Liver (tissue), 8 donors: ENCODE measurements at regions not wholly inside any gene's neighbourhood (a gene's known extent, or its start where the extent isn't known, plus 50 kb on each side); places are given as distances from the start of the nearest gene placed in this dataset.

ENCODE experiments used
- DNase-seq: peaks from one replicate; pipeline ENCODE4 v3.0.0-alpha.2; 2017; ENCODE audit warnings: low spot score
- H3K27ac ChIP-seq, 2 donors: one replicate each; pipeline ENCODE4 v1.7.0; 2013; ENCODE audit warnings: inconsistent platforms in 2 of 2, low read length in 2 of 2, control low read depth in 1 of 2, low read depth in 1 of 2, mild to moderate bottlenecking in 1 of 2
- H3K27me3 ChIP-seq, 4 donors: one replicate each; pipeline versions ENCODE4 v1.6.1 to v1.7.0; 2013; ENCODE audit warnings: low read length in 3 of 4, inconsistent platforms in 1 of 4, mild to moderate bottlenecking in 1 of 4, moderate library complexity in 1 of 4; ENCODE audit not compliant: control insufficient read depth in 4 of 4, insufficient read depth in 4 of 4
- H3K36me3 ChIP-seq, 4 donors: one replicate each; pipeline versions ENCODE4 v1.6.1 to v1.7.0; 2013; ENCODE audit warnings: low read length in 3 of 4, mild to moderate bottlenecking in 3 of 4, low read depth in 1 of 4, moderate library complexity in 1 of 4; ENCODE audit not compliant: control insufficient read depth in 4 of 4, insufficient read depth in 3 of 4
- H3K4me1 ChIP-seq, 4 donors: one replicate each; pipeline versions ENCODE4 v1.6.1 to v1.7.0; 2013; ENCODE audit warnings: low read length in 3 of 4, mild to moderate bottlenecking in 3 of 4, moderate library complexity in 1 of 4; ENCODE audit not compliant: control insufficient read depth in 4 of 4, insufficient read depth in 4 of 4
- H3K4me3 ChIP-seq, 3 donors: one replicate each; pipeline versions ENCODE4 v1.6.1 to v1.7.0; 2013; ENCODE audit warnings: low read length in 3 of 3, control low read depth in 1 of 3, low read depth in 1 of 3, mild to moderate bottlenecking in 1 of 3
- H3K9ac ChIP-seq, 2 donors: one replicate each; pipeline ENCODE4 v1.7.0; 2013; ENCODE audit warnings: low read length in 2 of 2, mild to moderate bottlenecking in 2 of 2, moderate library complexity in 2 of 2, control low read depth in 1 of 2, low read depth in 1 of 2
- H3K9me3 ChIP-seq, 4 donors: one replicate each; pipeline versions ENCODE4 v1.6.1 to v1.7.0; 2013; ENCODE audit warnings: low read length in 3 of 4; ENCODE audit not compliant: control insufficient read depth in 4 of 4
- EGR1 ChIP-seq, 2 donors: IDR thresholded peaks; 2 replicates each; pipeline ENCODE4 v1.6.1; 2016 to 2018; ENCODE audit warnings: antibody characterized with exemption in 2 of 2, low read depth in 2 of 2
- FOXA1 ChIP-seq: IDR thresholded peaks from 2 replicates; pipeline ENCODE4 v1.6.1; 2016; ENCODE audit warnings: antibody characterized with exemption
- FOXA2 ChIP-seq: IDR thresholded peaks from 2 replicates; pipeline ENCODE4 v1.6.1; 2016; ENCODE audit warnings: antibody characterized with exemption
- HNF4A ChIP-seq, 2 donors: conservative IDR thresholded peaks; 2 replicates each; pipeline ENCODE4 v1.6.1; 2016; ENCODE audit warnings: antibody characterized with exemption in 2 of 2, mild to moderate bottlenecking in 2 of 2
- HNF4G ChIP-seq: IDR thresholded peaks from 2 replicates; pipeline ENCODE4 v1.6.1; 2016; ENCODE audit warnings: antibody characterized with exemption
- JUND ChIP-seq, 2 donors: IDR thresholded peaks; 2 replicates each; pipeline ENCODE4 v1.6.1; 2016; ENCODE audit warnings: antibody characterized with exemption in 2 of 2
- MAX ChIP-seq: IDR thresholded peaks from 2 replicates; pipeline ENCODE4 v1.6.1; 2016; ENCODE audit warnings: antibody characterized with exemption
- RAD21 ChIP-seq, 2 donors: IDR thresholded peaks; 2 replicates each; pipeline ENCODE4 v1.6.1; 2016; ENCODE audit warnings: antibody characterized with exemption in 2 of 2, mild to moderate bottlenecking in 2 of 2
- TAF1 ChIP-seq: conservative IDR thresholded peaks from 2 replicates; pipeline ENCODE4 v1.6.1; 2016; ENCODE audit warnings: antibody characterized with exemption, mild to moderate bottlenecking
- YY1 ChIP-seq: IDR thresholded peaks from 2 replicates; pipeline ENCODE4 v1.6.1; 2016; ENCODE audit warnings: antibody characterized with exemption, mild to moderate bottlenecking
- ZBTB33 ChIP-seq: IDR thresholded peaks from 2 replicates; pipeline ENCODE4 v1.6.1; 2016; ENCODE audit warnings: antibody characterized with exemption
- whole genome bisulfite sequencing: extraction: QIAGEN DNeasy Blood & Tissue Kit; methylation state at CpG from one replicate; pipeline ENCODE4 v1.1.7; 2013; 5-methylcytosine and 5-hydroxymethylcytosine counted together
- TF ChIP-seq, protein P1 (sequence below): IDR thresholded peaks from 2 replicates; pipeline ENCODE4 v1.6.1; 2016; ENCODE audit warnings: antibody characterized with exemption
- TF ChIP-seq, protein P2 (sequence below): fragments of 150-350 bp; IDR thresholded peaks from 2 replicates; pipeline ENCODE4 v1.5.1; 2017; ENCODE audit warnings: improper control_type of control experiment, low read depth, low read length; ENCODE audit not compliant: missing input control
- donor health status: healthy.
- donor health status: healthy.
- donor health status: healthy.
- donor health status: healthy.
- donor health status: healthy.

GRCh38 chr15:94703596-94703995 lies 472.2 kb downstream of the MCTP2 start:
- H3K4me3 ChIP-seq = no peak overlapping the region
- H3K9ac ChIP-seq = no peak overlapping the region
- H3K27ac ChIP-seq = no peak overlapping the region
- H3K36me3 ChIP-seq = no peaks in the 10 kb centered on the region
- no peak for DNase-seq
- no peak for TF ChIP-seq RAD21 (IDR thresholded peaks at IDR 0.05)
- TF ChIP-seq FOXA2 = no peak
- TF ChIP-seq TAF1 = no peak
- WGBS = 72% methylated on average over 3 of the region's 3 CpGs
- H3K4me1 ChIP-seq = no peaks in the 10 kb centered on the region
- H3K9me3 ChIP-seq = peaks cover 0 to 2% (median under 1%) of the 10 kb centered on the region in 4 donors
- peaks cover 0 to 2% (median 0%) of the 10 kb centered on the region in 4 donors for H3K27me3 ChIP-seq

- no peaks in the 10 kb centered on the region for H3K4me1 ChIP-seq
- no peaks in the 10 kb centered on the region for H3K36me3 ChIP-seq
- H3K4me3 ChIP-seq = no peak overlapping the region
- peaks cover 0 to 2% (median under 1%) of the 10 kb centered on the region in 4 donors for H3K9me3 ChIP-seq
- DNase-seq = no peak
- H3K9ac ChIP-seq = no peak overlapping the region
- TF ChIP-seq YY1 = no peak
- TF ChIP-seq, protein P1, sequence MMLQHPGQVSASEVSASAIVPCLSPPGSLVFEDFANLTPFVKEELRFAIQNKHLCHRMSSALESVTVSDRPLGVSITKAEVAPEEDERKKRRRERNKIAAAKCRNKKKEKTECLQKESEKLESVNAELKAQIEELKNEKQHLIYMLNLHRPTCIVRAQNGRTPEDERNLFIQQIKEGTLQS = no peak
- TF ChIP-seq FOXA1 = no peak
- peaks cover 0 to 2% (median 0%) of the 10 kb centered on the region in 4 donors for H3K27me3 ChIP-seq
- no peak overlapping the region for H3K27ac ChIP-seq
Observed at GRCh38 chr15:94704421-94704820, 473.1 kb downstream of the MCTP2 start.

GRCh38 chr15:94704946-94705345 lies 473.6 kb downstream of the MCTP2 start:
- H3K36me3 ChIP-seq = no peaks in the 10 kb centered on the region
- no peak for DNase-seq
- no peak overlapping the region for H3K9ac ChIP-seq
- TF ChIP-seq ZBTB33 = no peak
- no peak for TF ChIP-seq MAX
- TF ChIP-seq, protein P2, sequence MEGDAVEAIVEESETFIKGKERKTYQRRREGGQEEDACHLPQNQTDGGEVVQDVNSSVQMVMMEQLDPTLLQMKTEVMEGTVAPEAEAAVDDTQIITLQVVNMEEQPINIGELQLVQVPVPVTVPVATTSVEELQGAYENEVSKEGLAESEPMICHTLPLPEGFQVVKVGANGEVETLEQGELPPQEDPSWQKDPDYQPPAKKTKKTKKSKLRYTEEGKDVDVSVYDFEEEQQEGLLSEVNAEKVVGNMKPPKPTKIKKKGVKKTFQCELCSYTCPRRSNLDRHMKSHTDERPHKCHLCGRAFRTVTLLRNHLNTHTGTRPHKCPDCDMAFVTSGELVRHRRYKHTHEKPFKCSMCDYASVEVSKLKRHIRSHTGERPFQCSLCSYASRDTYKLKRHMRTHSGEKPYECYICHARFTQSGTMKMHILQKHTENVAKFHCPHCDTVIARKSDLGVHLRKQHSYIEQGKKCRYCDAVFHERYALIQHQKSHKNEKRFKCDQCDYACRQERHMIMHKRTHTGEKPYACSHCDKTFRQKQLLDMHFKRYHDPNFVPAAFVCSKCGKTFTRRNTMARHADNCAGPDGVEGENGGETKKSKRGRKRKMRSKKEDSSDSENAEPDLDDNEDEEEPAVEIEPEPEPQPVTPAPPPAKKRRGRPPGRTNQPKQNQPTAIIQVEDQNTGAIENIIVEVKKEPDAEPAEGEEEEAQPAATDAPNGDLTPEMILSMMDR = no peak
- no peak for TF ChIP-seq FOXA2
- TF ChIP-seq HNF4A (conservative IDR thresholded peaks at IDR 0.05) = no peak
- no peak for TF ChIP-seq JUND (IDR thresholded peaks at IDR 0.05)
- no peak for TF ChIP-seq HNF4G
- TF ChIP-seq EGR1 (IDR thresholded peaks at IDR 0.05; ENCODE audit: low read depth in 2 of 2) = no peak
- H3K27ac ChIP-seq = no peak overlapping the region
- no peaks in the 10 kb centered on the region for H3K4me1 ChIP-seq
- no peak overlapping the region for H3K4me3 ChIP-seq
- H3K9me3 ChIP-seq = peaks cover 0 to 2% (median under 1%) of the 10 kb centered on the region in 4 donors
- 70% methylated on average over 2 of the region's 2 CpGs for WGBS
- peaks cover 0 to 2% (median 0%) of the 10 kb centered on the region in 4 donors for H3K27me3 ChIP-seq
